ENCODE measurements at regions not wholly inside any gene's neighbourhood (a gene's known extent, or its start where the extent isn't known, plus 50 kb on each side); places are given as distances from the start of the nearest gene placed in this dataset.

DNA sequence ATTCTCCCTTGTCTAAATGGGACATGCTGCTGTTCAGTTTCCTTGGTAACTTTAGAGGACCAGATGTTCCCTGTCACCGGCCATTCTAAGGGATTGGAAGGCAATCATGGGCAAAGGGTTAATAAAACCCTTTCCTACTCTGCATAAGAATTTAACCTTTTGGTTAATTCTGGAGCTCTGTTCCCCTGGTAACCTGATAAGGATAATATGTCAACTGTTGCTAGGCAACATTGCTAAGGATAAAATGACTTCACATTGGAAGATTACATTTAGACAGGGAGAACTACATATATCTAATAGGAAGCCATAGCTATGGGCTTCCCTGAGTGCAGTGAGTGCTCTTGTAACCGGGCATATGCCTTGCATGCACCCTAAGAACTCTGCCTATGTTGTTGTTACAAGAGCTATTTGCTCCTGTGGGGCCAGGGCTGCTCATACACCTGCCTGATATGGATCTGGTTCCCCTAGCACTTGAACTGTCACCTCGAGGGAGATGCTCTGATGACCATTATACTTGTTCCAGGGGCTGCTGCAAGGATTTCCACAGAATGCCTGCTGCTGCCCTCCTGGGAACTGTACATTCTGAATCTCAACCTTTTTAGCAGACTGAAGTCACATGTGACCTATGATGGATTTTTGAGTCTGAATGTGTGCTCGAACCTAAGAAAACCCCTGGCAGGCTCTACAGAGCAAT is 326.3 kb upstream of the PDZRN3 start:
- DNase-seq (ENCODE audit: low read depth, low spot score), result no peak

DNA sequence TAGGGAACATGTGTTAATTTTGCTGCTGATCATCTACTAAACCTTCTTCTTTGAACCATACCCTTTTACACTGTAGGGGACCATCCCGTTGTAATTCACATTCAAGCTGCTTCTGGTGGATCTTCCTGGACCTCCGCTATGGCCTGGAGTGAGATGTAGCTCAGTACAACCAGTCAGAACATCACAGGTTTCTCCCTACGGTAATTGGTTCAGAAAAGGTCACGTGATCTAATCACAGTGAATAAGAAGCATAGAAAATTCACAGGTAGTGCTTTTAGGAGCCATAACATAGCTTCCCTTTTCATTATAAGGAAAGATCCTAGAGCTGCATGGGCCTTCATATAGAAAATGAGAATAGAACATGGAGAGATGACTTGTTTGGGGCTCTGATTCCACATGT is 320.8 kb upstream of the PDZRN3 start:
- no peak for DNase-seq (ENCODE audit: low read depth, low spot score)
- H3K4me3 ChIP-seq (ENCODE audit: low read length), result no peak overlapping the region

More for the DNA sequence above, 326.3 kb upstream of the PDZRN3 start:
- H3K4me3 ChIP-seq (ENCODE audit: low read length), result no peak overlapping the region

DNA sequence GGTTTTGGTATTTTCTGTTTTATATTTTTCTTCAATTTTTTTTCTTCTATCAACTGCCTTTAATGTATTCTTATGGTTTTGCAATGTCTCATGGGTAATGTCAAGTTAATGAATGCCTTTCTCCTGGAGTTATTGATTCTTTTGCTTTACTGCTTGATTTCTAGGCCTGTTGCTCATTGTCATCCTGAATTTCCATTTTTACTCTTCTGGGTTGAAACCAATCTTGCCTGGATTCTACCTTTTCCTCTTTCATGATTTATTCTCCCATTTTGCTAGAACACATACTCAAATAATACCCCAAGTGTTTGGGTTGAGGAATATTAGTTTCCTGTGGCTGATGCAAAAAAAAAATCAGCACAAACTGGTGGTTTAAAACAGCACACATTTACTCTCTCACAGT is 315.2 kb upstream of the PDZRN3 start:
- no peak for DNase-seq (ENCODE audit: low read depth, low spot score)
- no peak overlapping the region for H3K4me3 ChIP-seq (ENCODE audit: low read length)

DNA sequence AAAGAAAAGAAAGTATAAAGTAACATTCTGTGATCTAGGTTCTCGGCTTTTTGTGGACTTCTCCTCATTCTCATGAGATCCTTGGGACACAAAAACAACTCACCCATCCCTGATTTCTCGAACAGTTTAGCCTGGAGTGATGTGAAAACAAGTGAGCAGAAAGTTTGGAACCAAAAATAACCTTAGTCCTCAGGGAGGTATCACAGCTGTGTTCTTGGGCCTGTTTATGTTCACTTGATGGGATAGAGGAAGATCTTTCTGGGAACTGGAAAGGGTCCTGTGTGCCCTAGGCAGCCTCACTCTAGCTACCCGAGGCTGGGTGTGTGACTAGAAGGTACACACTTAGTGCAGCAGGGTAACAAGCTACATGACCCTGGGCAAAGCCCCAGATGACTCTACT is 308.8 kb upstream of the PDZRN3 start:
- no peak overlapping the region for H3K4me3 ChIP-seq (ENCODE audit: low read length)
- DNase-seq (ENCODE audit: low read depth, low spot score), result no peak

DNA sequence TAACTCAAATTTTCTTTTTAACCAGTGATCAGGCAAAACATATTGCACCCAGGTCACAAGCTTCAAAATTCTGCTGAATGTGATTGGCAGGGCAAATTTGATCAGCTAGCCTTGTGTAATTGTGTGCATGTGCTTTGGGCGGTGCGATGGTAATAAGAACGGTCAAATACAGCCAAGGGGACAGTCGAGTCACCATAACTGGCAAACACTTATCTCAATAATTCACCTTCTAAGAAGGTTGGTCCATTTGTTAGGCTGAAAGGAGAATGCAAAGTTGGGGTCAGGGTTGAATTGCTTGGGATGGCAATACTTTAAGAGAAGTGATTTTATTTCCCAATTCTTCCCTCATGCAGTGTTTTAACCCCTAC is 302.4 kb upstream of the PDZRN3 start:
- H3K4me3 ChIP-seq (ENCODE audit: low read length), result no peak overlapping the region
- no peak for DNase-seq (ENCODE audit: low read depth, low spot score)

DNA sequence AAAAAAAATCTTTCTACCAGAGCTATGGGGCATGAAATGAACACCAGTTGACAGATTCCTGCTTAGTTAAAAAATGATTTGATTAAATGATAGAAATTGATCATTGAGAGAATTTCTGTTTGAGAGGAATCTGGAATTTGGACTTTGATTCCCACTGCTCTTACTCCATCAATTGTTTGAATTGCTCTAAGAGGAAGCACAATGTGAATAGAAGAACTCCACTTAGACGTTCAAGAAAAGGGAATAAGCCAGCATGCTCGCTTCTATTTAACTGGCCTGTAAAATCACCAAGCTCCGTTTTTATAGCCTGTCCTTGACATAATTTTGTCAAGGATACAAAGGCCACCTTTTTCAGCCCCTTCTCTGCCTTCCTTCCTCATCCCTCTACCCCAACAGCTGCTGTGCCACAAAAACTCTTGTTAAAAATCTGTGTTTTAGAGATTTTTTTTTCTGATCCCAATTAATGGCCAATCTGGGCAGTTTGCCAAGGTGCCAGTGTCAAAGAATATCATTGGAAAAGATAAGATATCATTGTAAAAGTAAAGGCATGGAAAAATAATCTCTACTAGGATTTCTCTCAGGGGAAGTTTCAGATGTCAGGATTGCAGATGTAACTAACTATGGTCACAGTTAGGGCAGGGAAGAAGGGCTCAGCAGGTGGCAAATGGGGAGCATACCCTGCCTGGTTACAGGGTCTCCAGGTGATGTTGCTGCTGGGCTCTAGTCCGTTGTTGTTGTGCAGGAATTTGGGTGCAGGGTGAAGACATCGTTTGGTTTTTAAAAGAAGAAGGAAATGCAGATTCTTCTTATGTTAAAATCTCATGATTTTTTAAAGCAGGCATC is 301.8 kb upstream of the PDZRN3 start:
- H3K4me3 ChIP-seq (ENCODE audit: low read length), result no peak overlapping the region
- DNase-seq (ENCODE audit: low read depth, low spot score), result no peak

DNA sequence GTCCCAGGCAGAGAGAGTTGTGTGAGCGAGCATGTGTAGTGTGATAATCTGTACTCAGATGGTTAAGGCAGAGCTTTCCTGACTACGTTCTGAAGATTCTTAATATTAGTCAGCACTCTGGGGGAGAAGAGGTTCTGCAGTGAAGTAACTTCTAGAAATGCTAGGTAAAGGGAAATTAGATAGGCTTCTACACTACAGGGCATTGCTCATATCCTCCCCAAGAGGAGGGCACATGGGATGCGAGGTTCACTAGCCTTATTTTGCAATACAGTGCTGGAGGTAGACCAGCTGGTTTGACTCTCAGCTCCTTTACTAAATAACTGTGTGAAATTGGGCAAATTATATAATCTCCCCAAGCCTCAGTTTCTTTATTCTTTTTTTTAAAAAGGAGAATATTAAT is 300.3 kb upstream of the PDZRN3 start:
- H3K4me3 ChIP-seq (ENCODE audit: low read length), result no peak overlapping the region
- no peak for DNase-seq (ENCODE audit: low read depth, low spot score)

DNA sequence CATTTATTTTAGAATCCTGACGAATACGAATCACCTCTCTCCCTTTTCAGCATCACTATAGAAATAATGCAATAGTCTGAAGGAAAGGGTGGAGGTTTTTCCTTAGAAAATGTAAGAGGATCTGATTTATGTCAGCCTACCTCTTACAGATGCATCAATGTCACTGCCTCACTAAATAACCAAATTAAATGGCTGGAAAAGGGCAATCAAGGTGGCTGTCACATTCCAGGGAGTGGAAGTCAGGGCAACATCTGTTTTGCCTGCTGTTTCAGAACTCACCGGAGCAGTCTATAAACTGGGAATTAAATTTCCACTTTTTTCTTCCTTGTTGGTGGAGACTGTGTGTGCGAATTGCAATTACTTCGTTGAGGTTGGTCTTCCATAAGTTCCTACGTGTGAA is 299.3 kb upstream of the PDZRN3 start:
- no peak overlapping the region for H3K4me3 ChIP-seq (ENCODE audit: low read length)
- no peak for DNase-seq (ENCODE audit: low read depth, low spot score)

DNA sequence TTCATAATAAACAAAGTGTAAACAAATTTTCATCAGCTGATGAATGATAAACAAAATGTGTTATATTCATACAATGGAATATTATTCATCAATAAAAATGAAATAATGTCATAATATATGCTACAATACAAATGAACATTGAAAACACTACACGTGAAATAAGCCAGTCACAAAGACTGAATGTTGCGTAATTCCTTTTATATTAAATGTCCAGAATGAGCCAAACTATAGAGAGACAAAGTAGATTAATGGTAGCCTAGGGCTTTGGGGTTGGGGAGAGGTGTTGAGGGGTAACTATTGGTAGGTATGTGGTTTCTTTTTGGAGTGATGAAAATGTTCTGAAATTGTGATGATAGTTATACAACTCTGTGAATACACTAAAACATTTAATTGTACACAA is 292.9 kb upstream of the PDZRN3 start:
- no peak for DNase-seq (ENCODE audit: low read depth, low spot score)
- H3K4me3 ChIP-seq (ENCODE audit: low read length), result no peak overlapping the region

DNA sequence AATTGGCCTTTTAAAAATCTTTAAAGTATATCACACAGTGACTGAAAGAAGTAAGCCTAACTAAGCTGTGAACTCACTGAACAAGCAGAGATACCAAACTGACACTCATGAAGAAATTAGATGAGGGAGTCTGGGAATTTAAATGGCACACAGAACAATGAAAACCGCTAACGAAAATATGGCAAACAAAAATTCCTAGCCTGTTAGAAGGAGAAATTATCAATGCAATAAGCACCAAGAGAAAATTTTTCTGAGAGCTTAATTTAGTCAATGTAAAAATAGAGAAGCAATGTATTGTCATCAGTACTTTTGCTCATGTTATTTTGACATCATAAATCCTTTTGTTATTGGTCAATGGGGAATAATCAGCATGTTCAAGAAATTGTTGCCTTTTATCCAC is 291.1 kb upstream of the PDZRN3 start:
- no peak overlapping the region for H3K4me3 ChIP-seq (ENCODE audit: low read length)

DNA sequence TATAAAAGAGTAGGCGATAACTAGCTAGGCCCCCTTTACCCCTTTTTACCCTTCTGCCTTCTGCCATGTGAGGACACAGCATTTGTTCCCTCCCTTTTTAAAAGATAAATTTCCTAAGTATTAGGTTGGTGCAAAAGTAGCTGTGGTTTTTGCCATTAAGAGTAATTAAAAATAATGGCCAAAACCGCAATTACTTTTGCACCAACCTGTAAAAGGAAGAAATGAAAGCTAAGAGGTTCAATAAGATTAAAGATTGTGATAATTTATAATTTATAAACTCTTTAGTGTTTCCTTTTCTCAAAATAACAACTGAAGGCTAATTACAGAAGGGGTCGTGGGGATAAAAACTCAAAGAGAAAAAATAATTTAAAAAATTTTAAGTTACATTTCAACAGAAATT is 283.5 kb upstream of the PDZRN3 start:
- DNase-seq (ENCODE audit: low read depth, low spot score), result no peak
- H3K4me3 ChIP-seq (ENCODE audit: low read length), result no peak overlapping the region

More for the DNA sequence above, 291.1 kb upstream of the PDZRN3 start:
- DNase-seq (ENCODE audit: low read depth, low spot score), result no peak

DNA sequence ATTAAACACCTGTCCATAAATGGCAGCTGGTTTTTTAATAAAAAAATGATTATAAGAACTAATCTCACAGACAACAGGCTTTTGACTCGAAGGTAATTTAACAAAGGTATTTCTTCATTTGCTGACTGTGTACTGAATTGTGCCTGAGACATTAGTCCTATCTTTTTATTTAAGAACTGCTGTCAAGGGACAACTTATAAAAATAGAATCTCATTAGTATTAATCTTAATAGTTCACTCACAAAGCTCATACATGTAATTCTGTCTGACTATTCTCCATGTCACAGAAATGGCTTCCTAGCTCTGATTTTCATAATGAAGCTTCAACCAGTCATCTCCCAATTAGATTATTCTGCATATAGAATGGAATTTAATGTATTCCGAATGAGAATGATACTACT is 276.9 kb upstream of the PDZRN3 start:
- no peak for DNase-seq (ENCODE audit: low read depth, low spot score)
- no peak overlapping the region for H3K4me3 ChIP-seq (ENCODE audit: low read length)

DNA sequence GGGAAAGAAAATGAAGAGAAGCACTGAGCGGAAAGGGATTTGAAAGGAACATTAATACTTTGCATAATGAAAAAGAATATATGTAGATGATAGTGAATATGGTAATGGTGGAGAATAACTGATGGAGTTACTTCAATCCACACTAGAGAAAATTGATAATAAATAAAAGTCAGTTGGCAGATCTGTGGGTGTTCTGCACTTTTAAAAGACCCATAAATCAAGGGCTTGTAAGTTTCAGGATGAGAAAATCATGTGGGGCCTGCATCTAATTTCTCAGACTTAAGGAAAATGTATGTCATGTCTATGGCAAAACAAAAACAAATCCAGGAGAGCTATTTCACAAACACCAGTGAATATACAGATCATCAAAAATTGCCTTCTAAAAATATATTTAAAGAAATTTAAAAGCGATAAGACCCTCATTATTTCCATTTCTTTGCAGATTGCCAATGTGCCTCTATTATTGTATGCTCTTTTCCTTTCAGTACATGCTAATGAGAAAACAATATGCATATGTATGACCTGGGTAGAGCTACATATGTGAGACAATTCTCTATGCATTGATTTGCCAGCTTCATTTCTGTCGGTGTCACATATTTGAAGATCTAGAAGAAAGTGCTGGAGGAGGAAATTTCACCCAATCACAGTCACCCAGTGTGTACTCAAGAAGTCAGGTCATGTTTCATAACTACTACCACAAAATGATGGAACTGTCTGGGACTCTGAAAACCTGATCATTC is 269.9 kb upstream of the PDZRN3 start:
- DNase-seq (ENCODE audit: low read depth, low spot score), result no peak
- H3K4me3 ChIP-seq (ENCODE audit: low read length), result no peak overlapping the region

DNA sequence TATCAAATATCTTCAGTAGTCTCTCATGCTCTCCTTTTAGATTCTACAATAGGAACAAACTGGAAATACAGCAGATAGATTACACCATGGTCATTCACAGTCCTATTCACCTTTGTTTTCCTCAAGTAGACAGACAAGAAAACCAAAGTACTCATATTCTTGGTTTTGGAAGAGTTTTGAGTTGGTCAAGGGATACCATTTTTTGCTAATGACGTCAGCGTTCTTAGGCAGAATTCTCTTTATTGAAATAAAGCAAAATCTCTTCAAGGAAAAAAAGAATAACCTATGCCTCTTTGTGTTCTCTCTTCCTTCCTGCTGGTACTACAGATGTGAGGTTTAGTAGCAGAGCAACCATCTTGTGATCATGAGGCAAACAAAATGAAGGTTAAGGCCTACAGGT is 268.3 kb upstream of the PDZRN3 start:
- DNase-seq (ENCODE audit: low read depth, low spot score), result no peak
- no peak overlapping the region for H3K4me3 ChIP-seq (ENCODE audit: low read length)

DNA sequence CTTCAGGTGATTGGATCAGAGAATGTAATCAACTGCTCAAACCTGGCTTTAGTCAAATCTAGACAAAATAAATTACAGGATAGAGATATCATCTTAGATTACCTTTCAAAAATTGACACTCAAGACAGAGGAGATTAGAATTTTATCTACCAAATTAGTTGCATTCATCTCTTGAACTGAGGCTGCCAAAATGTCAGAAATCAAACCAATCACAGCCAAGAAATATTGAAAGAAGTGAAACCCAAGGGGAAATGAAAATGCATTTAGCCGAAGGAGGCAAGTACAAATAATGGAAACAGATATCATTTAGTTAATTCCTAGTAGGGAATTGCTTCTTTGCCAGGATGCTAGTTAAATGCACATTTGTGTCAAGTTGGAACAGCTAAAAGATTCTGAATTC is 261.1 kb upstream of the PDZRN3 start:
- no peak overlapping the region for H3K4me3 ChIP-seq (ENCODE audit: low read length)
- no peak for DNase-seq (ENCODE audit: low read depth, low spot score)

DNA sequence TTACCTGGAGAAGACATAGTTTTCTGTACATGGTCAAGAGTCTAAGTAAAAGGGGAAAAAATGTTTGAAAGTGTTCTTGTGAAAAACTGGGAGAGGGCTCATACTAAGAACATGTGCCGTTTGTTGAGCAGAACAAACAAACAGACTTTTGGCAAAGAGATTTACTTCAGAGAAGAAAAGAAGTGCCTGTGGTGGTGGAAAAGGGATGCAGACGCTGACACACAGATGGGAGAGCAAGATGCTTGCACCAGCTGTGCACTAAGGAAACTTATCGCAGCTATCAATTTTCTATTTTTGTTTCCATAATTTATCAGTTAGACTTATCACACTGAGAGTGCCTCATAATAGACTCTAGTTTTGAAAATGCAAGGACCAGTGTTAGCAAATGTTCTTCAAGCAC is 259.6 kb upstream of the PDZRN3 start:
- H3K4me3 ChIP-seq (ENCODE audit: low read length), result no peak overlapping the region
- DNase-seq (ENCODE audit: low read depth, low spot score), result no peak

DNA sequence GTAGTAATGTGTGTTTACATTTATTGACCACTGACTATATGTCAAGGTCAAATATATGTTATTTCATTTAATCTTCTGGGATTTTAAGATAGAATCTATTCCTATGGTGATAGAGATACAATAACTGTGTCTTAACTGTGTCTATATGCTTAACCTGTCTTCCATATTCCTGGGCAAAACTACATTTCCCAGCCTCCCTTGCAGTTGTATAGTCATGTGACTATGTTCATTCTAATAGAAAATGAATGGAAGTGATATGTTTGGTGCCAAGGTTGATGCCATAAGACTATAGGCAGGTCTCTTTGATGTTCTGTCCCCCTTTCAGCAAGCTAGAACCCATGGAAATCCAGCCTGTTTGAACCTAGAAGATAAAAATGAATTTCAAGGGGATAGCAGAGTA is 258.8 kb upstream of the PDZRN3 start:
- no peak for DNase-seq (ENCODE audit: low read depth, low spot score)
- no peak overlapping the region for H3K4me3 ChIP-seq (ENCODE audit: low read length)

DNA sequence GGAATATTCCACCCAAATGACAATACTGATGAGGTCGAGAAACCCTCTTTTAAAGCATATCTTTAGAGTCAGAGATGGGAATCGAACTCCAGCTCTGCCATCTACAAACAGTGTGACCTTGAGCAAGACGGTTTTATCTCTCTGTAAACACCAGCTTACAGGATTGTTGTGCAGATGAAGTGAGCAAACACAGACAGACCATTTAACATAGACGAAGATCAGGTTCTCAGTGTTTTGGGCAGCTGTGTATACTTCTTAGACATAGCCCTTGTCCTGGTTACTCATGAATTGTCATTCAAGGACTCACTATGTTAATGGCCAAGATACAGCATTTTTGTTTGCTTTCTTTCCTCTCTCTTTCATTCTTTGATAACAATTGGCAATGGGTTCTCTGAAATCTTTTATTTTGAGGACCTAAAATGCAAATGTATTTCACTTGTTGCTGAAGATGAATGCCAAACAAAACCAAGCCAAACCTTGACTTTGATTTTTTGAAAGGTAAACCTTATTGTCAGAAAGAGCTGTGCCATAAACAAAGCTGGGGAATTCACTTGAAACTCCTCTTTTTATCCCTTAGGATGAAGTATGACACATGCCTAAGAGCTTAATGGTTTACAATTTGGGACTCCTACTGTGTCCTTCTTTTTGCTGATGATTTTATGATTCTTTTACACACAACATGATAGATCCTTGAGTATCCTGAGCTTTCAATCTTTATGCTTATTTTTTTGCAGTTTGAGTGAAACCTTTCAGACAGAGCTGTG is 250.0 kb upstream of the PDZRN3 start:
- DNase-seq (ENCODE audit: low read depth, low spot score), result no peak
- H3K4me3 ChIP-seq (ENCODE audit: low read length), result no peak overlapping the region

DNA sequence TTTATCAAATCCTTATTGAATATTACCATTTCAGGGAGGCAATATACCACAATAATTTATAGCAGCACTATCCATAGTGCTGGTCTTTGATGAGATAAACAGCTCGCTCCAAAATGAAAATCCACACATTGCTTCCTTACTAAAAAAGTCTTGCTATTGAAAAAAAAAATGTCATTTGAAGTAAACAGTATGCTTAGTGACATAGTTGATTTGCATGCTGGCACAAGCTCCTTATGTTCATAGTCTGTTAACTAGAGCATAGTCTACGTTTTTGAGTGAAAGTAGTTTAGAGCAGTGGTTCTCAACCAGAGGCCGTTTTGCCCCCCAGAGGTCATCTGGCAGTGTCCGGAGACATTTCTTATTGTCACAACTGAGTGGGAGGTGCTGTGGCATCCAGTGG is 249.4 kb upstream of the PDZRN3 start:
- H3K4me3 ChIP-seq (ENCODE audit: low read length), result no peak overlapping the region
- no peak for DNase-seq (ENCODE audit: low read depth, low spot score)
